Progenitor cell of endocrine pancreas (in vitro differentiated cells): ENCODE measurements at regions not wholly inside any gene's neighbourhood (a gene's known extent, or its start where the extent isn't known, plus 50 kb on each side); places are given as distances from the start of the nearest gene placed in this dataset.

Experiments used
- DNase-seq: peaks from one replicate; pipeline ENCODE4 v3.0.0; 2021; ENCODE audit warnings: low spot score; ENCODE audit not compliant: unreplicated experiment
- H3K27ac Mint-ChIP-seq: 2 replicates; pipeline ENCODE4 v1.8.0; 2021; ENCODE audit warnings: mild to moderate bottlenecking, moderate library complexity, mixed read lengths
- H3K27me3 Mint-ChIP-seq: 2 replicates; pipeline ENCODE4 v1.8.0; 2021; ENCODE audit warnings: mixed read lengths
- H3K36me3 Mint-ChIP-seq: 2 replicates; pipeline ENCODE4 v1.8.0; 2022; ENCODE audit warnings: mixed read lengths; ENCODE audit not compliant: insufficient read depth
- H3K4me1 Mint-ChIP-seq: 2 replicates; pipeline ENCODE4 v1.8.0; 2021; ENCODE audit warnings: low read depth, mixed read lengths
- H3K4me3 Mint-ChIP-seq: 2 replicates; pipeline ENCODE4 v1.8.0; 2021; ENCODE audit warnings: low read depth, mild to moderate bottlenecking, moderate library complexity, mixed read lengths
- H3K9me3 Mint-ChIP-seq: 2 replicates; pipeline ENCODE4 v1.8.0; 2021; ENCODE audit warnings: low read depth, mixed read lengths
- CTCF ChIP-seq: fragments of 200-600 bp; sonication (generic); IDR thresholded peaks from one replicate; pipeline ENCODE4 v1.5.0; 2021; ENCODE audit warnings: antibody characterized with exemption, mild to moderate bottlenecking; ENCODE audit not compliant: unreplicated experiment

GRCh38 chr5:38777111-38777510, 68.7 kb upstream of the OSMR start:
- Mint-ChIP-seq H3K27me3 (peaks cover 2% of the 10 kb centered on the region), H3K9me3 (peaks cover 3% of the 10 kb centered on the region), H3K4me3 (no peak overlapping the region), H3K4me1 (no peaks in the 10 kb centered on the region), H3K36me3 (no peaks in the 10 kb centered on the region), H3K27ac (no peak overlapping the region)
- TF ChIP-seq CTCF, result no peak
- no peak for DNase-seq

- no peak for TF ChIP-seq CTCF
- DNase-seq, result no peak
- peaks cover 2% of the 10 kb centered on the region for H3K27me3 Mint-ChIP-seq
- no peaks in the 10 kb centered on the region for H3K36me3 Mint-ChIP-seq
- H3K4me1 Mint-ChIP-seq, result no peaks in the 10 kb centered on the region
- no peak overlapping the region for H3K4me3 Mint-ChIP-seq
- no peak overlapping the region for H3K27ac Mint-ChIP-seq
- peaks cover 3% of the 10 kb centered on the region for H3K9me3 Mint-ChIP-seq
These were observed 65.5 kb upstream of the OSMR start for GRCh38 chr5:38780316-38780715.

GRCh38 chr5:38780945-38781344, 64.9 kb upstream of the OSMR start:
- Mint-ChIP-seq H3K4me3 (no peak overlapping the region), H3K36me3 (no peaks in the 10 kb centered on the region), H3K27ac (no peak overlapping the region), H3K4me1 (no peaks in the 10 kb centered on the region), H3K9me3 (peaks cover 7% of the 10 kb centered on the region), H3K27me3 (peaks cover 2% of the 10 kb centered on the region)
- no peak for TF ChIP-seq CTCF
- no peak for DNase-seq

GRCh38 chr5:38782180-38782835, 63.5 kb upstream of the OSMR start:
- Mint-ChIP-seq H3K27me3 (no peaks in the 10 kb centered on the region), H3K4me3 (no peak overlapping the region), H3K36me3 (no peaks in the 10 kb centered on the region), H3K9me3 (peaks cover 9% of the 10 kb centered on the region), H3K4me1 (no peaks in the 10 kb centered on the region), H3K27ac (no peak overlapping the region)
- no peak for DNase-seq
- no peak for TF ChIP-seq CTCF

- H3K4me3 Mint-ChIP-seq, result no peak overlapping the region
- H3K9me3 Mint-ChIP-seq, result peaks cover 9% of the 10 kb centered on the region
- DNase-seq, result no peak
- no peak for TF ChIP-seq CTCF
- no peak overlapping the region for H3K27ac Mint-ChIP-seq
- no peaks in the 10 kb centered on the region for H3K36me3 Mint-ChIP-seq
- H3K27me3 Mint-ChIP-seq, result no peaks in the 10 kb centered on the region
- H3K4me1 Mint-ChIP-seq, result no peaks in the 10 kb centered on the region
These were observed 62.7 kb upstream of the OSMR start for GRCh38 chr5:38783011-38783561.
